ENCODE measurements at regions not wholly inside any gene's neighbourhood (a gene's known extent, or its start where the extent isn't known, plus 50 kb on each side); places are given as distances from the start of the nearest gene placed in this dataset.
A peak's percentile ranks its signal among the peaks of the same experiment; 100 is the strongest.

- intact Hi-C loops (cut with DNase I) = no loop called here
- DNase-seq (no peak), ATAC-seq (no peak)
These were observed 141.3 kb upstream of the IGSF21 start for GRCh38 chr1:17966341-17966740.

GRCh38 chr1:17967623-17968255, 139.9 kb upstream of the IGSF21 start:
- no peaks in the 10 kb centered on the region for H3K9me3 ChIP-seq
- ATAC-seq (no peak), DNase-seq (no peak)
- no peak overlapping the region for H3K4me3 ChIP-seq
- no peaks in the 10 kb centered on the region for H3K36me3 ChIP-seq
- no peak for TF ChIP-seq CTCF (IDR thresholded peaks at IDR 0.05)
- no peaks in the 10 kb centered on the region for H3K27me3 ChIP-seq
- no peak overlapping the region for H3K27ac ChIP-seq
- H3K4me1 ChIP-seq = no peaks in the 10 kb centered on the region
- intact Hi-C loops (cut with DNase I) = no loop called here

More at GRCh38 chr1:17966341-17966740, 141.3 kb upstream of the IGSF21 start:
- no peaks in the 10 kb centered on the region for H3K9me3 ChIP-seq
- no peak overlapping the region for H3K27ac ChIP-seq
- no peaks in the 10 kb centered on the region for H3K4me1 ChIP-seq
- TF ChIP-seq CTCF (IDR thresholded peaks at IDR 0.05) = no peak
- H3K4me3 ChIP-seq = no peak overlapping the region
- no peaks in the 10 kb centered on the region for H3K36me3 ChIP-seq
- H3K27me3 ChIP-seq = peaks cover 6% of the 10 kb centered on the region

- Histone ChIP-seq H3K36me3 (no peaks in the 10 kb centered on the region), H3K4me3 (no peak overlapping the region), H3K27ac (no peak overlapping the region), H3K27me3 (no peaks in the 10 kb centered on the region), H3K4me1 (no peaks in the 10 kb centered on the region), H3K9me3 (no peaks in the 10 kb centered on the region)
- no peak for TF ChIP-seq CTCF (IDR thresholded peaks at IDR 0.05)
- ATAC-seq = no peak
- DNase-seq = peak; percentile 2
- intact Hi-C loops (cut with DNase I) = no loop called here
These were observed 136.8 kb upstream of the IGSF21 start for GRCh38 chr1:17970757-17971156.

GRCh38 chr1:17973694-17974093, 133.9 kb upstream of the IGSF21 start:
- Histone ChIP-seq H3K27ac (no peak overlapping the region), H3K27me3 (no peaks in the 10 kb centered on the region), H3K9me3 (no peaks in the 10 kb centered on the region), H3K36me3 (no peaks in the 10 kb centered on the region), H3K4me1 (no peaks in the 10 kb centered on the region), H3K4me3 (no peak overlapping the region)
- no peak for TF ChIP-seq CTCF (IDR thresholded peaks at IDR 0.05)
- ATAC-seq = no peak
- intact Hi-C loops (cut with DNase I) = no loop called here
- DNase-seq = no peak

- H3K27me3 ChIP-seq = peaks cover 5% of the 10 kb centered on the region
- no peaks in the 10 kb centered on the region for H3K4me1 ChIP-seq
- no peak overlapping the region for H3K27ac ChIP-seq
- H3K4me3 ChIP-seq = no peak overlapping the region
- DNase-seq (no peak), ATAC-seq (no peak)
- H3K36me3 ChIP-seq = no peaks in the 10 kb centered on the region
- no peaks in the 10 kb centered on the region for H3K9me3 ChIP-seq
- intact Hi-C loops (cut with DNase I) = no loop called here
- TF ChIP-seq CTCF (IDR thresholded peaks at IDR 0.05) = no peak
These were observed 130.7 kb upstream of the IGSF21 start for GRCh38 chr1:17976854-17977253.

- Histone ChIP-seq H3K4me1 (no peaks in the 10 kb centered on the region), H3K9me3 (no peaks in the 10 kb centered on the region), H3K4me3 (no peak overlapping the region), H3K27ac (no peak overlapping the region), H3K36me3 (no peaks in the 10 kb centered on the region), H3K27me3 (peaks cover 6% of the 10 kb centered on the region)
- intact Hi-C loops (cut with DNase I) = no loop called here
- no peak for TF ChIP-seq CTCF (IDR thresholded peaks at IDR 0.05)
- ATAC-seq (no peak), DNase-seq (no peak)
These were observed 129.6 kb upstream of the IGSF21 start for GRCh38 chr1:17978016-17978415.
